ENCODE measurements at regions not wholly inside any gene's neighbourhood (a gene's known extent, or its start where the extent isn't known, plus 50 kb on each side); places are given as distances from the start of the nearest gene placed in this dataset.
A peak's percentile ranks its signal among the peaks of the same experiment; 100 is the strongest.
"Not testable (repeated sequence)": the region's sequence is repeated elsewhere in the genome, so short reads cannot be mapped to it uniquely, and the experiment has no call there.

DNA sequence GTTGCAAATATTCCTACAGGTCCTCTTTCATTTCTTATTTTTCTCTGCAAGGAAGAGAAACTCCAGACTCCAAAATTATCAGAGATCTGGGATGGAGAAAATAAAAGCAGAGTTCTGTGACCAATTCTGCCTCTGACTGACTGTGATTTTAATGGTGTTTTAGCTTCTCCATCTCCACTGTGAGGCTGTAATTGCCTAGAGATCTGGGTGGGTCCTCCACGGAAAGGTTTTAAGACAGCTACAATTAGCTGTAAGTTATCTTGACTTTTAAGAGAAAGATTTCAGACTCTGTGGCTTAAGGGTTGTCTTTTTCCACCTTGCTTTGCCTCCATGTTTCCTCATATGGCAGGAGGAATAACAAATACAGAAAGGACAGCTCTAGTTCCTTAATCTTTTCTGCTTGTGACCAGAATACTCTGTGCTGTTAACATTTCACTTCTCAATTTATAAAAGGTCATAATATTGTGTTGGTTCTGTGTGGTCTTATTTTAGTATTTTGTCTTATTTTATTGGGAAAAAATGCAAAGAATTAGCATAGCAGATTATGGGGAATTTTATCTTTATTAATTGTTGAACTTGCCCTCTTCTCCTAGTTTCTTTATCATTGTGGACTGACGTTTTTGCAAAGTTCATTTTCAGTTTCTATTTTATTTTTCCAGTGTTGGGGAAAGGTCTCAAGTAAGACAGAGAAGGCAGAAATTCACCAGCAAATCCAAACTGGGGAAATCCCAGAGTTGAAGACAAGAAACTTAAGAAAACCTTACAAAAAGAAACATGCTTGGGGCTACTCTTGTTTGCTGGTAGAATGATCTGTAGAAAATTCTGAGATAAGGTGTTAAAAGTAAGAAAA is 157.9 kb downstream of the RAP2B start:
- DNase-seq = no peak

DNA sequence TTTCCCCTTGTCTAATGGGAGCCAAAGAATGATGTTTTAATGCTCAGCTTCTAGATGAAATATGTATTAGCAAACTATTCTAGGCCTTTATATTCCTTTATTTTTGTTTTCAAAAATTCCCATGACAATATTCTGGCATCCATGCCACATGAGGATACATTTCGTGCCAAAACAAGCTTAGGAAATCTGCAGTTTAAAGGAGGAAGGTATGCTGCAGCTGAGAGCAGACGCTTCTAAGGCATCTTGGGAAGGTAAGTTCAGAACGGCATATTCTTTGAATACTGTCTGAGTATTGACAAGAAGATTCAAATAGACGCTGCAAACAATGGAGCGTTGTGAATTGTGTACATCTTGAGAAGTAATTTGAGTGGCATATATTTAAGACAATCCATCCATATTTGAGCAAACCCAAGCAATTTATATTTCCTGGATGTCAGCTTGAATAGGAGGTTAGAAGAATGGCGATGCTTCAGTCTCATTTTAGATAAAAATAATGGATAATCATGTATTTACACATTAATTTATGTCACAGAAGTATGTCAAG is 158.6 kb downstream of the RAP2B start:
- no peak for DNase-seq

DNA sequence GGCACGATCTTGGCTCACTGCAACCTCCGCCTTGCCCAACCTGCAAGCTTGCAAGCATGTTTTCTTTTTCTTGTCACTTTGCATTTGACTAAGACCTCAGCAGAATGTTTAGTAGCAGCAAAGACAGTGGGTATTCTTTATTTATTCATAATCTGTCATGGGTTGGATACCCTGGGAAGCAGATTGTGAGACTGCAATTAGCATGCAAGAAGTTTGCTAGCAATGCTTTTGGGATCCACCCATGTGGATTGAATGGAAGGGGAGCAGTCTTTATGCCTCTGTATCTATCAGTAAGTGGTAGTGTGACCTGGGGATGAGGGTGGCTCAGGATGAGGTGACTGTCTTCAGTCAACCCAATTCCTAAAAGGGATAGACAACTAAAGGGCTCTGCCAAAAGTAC is 166.7 kb downstream of the RAP2B start:
- DNase-seq = no peak

- peak; percentile 26 for DNase-seq
Measured at GRCh38 chr3:153330901-153331300, 168.9 kb downstream of the RAP2B start.

DNA sequence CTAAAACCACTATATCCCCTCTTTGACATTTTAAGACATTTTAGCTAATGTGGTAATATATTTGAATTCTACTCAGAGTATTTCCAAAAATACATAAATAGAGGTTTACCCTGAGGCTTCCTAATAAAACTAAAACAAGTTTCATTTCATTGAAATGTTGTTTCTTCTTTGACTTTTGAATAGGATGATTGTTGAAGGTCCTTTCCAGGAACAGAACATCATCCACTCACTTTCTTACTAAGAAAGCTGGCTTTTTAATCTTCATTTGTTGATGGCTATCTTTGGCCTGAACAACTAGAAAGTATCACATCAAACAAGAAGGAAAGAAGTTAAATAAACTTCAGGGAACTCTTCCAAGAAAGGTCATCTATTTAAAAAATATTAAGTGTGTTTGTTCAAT is 169.7 kb downstream of the RAP2B start:
- DNase-seq = no peak

DNA sequence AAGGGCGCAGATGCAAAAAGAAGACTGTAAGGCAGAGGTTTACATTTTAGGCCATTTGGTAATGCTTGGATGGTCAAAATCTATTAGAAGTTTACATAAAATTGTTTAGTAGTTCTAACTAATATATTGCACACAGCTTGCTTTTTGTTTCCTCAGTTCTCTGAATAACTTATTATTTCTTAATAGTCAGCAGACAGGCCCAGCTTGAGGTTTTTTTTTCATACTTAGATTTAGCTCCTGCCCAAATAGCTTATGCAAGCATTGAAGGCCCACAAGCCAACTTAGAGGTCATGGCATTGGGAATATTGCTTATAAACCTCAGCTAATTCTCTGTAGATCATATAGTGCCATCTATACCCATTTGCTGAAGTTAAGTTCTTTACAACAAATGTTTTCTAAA is 172.5 kb downstream of the RAP2B start:
- DNase-seq = no peak

GRCh38 chr3:153337369-153337768 is 175.3 kb downstream of the RAP2B start:
- DNase-seq = no peak

- peak; percentile 72 for DNase-seq
Measured at GRCh38 chr3:153338487-153338886, 176.5 kb downstream of the RAP2B start.

GRCh38 chr3:153339065-153339464 is 177.0 kb downstream of the RAP2B start:
- peak; percentile 2 for DNase-seq

GRCh38 chr3:153343988-153344782 is 182.2 kb downstream of the RAP2B start:
- no peak for DNase-seq

DNA sequence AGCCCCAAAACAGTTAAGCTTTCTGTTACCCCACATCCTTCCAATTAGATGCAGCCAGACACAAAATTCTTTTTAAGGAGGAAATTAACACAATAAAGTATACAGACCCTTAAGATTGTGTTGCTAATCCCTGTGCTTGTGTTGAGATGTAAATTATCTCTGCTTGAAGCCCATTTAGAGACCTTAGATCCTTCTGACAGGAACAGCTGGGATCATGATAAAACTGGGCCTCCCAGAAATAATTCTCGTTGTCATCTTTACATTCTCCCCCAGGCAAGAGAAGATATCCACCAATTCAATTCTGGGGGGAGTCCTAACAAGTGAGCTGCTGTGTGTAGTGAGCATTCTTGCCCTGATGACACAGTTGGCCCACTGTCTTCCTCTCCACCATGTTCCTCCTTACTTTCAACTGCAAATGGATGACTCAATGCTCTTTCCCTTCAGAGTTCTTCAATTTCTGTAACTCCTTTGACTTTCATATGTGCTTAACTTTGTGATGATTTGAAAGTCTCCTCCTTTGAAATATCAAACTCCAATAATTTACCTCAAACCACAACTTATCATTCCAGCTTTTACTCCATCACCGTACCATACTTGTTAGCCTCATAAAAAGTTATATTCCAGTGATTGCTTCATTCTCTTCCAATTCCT is 186.6 kb downstream of the RAP2B start:
- peak; percentile 58 for DNase-seq

- DNase-seq = no peak
Measured at GRCh38 chr3:153349108-153349499, 187.1 kb downstream of the RAP2B start.

DNA sequence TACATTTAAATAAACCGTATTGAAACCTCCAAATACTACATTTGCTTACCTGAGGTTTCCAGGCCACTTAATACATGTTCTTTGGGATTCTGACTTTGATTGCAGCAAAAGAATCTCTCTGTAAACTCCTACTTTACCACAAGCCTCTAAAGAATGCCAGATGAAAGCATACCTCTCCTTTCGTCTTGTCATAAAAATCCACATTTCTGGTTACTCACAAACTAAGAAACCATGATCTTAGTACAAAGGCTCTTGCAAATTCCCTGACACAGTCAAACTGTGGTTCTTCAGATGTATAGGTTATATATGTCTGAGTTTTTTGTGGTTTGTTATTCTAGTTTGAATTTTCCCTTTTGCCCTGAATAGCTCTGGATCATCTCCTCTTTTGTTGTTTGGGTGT is 188.4 kb downstream of the RAP2B start:
- peak; percentile 91 for DNase-seq

DNA sequence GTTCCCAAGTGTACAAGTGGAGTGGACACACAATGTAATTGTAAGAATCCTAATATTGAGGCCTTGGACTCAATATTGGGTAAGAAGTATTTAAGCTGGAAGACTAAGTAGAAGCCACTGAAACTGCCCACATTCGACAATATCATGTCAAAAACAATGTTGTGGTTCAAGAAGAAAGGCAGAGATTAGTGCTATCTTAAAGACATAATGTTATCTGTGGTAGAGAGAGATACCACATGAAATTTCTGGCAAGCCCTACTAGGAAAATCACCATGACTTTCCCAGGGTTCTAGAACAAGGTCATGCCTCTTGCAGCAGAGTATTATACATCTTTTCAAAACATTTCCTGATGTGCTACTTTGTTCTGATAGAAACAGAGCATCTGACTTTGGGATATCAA is 192.6 kb downstream of the RAP2B start:
- DNase-seq = no peak

- DNase-seq = no peak
Measured at GRCh38 chr3:153355559-153355958, 193.5 kb downstream of the RAP2B start.

DNA sequence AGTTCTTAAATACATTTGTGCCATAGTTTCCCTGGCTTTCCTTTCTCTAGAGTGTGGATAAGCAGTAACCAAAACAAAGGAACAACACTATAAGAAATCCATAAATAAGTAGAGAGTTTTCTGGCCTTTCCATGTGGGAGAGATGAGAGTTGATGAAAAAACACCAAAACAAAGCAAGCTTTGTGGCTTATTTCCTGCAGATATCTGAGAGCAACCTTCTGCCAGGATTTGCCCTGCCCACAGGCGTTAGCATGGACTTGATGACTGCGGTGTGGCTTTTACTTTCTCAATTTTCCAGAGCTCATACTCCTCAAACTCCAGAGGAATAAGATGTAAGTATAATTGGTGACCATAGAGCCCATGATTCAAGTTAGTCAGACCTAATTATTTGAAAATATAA is 194.9 kb downstream of the RAP2B start:
- DNase-seq = no peak

DNA sequence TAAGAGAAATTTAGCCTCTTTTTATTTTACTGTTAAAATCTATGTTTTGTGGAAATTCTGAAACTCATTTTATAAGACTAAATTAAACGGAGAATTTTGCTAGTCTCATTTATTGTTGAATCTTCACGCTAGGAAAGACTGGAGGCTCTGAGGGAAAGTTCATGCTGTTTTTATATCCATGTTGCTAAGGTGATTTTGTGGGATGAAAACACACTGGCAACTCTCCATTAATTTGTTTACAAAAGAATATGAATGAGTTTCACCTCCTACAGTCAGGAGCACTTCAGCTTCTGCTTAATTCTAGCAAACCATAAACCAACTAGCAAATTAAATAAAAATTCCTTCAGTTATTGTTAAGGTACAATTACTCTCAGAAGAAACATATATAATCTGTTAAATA is 195.4 kb downstream of the RAP2B start:
- no peak for DNase-seq

DNA sequence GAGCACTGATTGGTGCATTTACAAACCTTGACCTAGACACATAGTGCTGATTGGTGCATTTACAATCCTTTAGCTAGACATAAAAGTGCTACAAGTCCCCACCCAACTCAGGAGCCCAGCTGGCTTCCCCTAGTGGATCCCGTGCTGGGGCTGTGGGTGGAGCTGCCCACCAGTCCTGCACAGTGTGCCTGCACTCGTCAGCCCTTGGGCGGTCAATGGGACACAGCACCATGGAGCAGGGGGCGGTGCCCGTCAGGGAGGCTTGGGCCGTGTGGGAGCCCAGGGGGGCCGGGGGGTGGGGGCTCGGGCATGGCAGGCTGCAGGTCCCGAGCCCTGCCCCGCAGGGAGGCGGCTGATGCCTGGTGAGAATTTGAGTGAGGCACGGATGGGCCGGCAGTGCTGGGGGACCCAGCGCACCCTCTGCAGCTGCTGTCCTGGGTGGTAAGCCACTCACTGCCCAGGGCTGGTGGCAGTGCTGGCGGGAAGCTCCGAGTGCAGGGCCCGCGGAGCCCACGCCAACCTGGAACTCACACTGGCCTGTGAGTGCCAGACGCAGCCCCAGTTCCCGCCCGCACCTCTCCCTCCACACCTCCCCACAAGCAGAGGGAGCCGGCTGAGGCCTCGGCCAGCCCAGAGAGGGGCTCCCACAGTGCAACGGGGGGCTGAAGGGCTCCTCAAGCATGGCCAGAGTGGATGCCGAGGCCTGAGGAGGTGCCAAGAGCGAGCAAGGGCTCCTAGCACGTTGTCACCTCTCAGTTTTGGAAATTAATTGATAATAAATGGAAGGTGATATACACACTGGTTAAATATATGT is 207.7 kb downstream of the RAP2B start:
- DNase-seq = no peak

GRCh38 chr3:153370680-153371079 is 208.7 kb downstream of the RAP2B start:
- DNase-seq = no peak

- peak; percentile 63 for DNase-seq
Measured at GRCh38 chr3:153372326-153372725, 210.3 kb downstream of the RAP2B start.

DNA sequence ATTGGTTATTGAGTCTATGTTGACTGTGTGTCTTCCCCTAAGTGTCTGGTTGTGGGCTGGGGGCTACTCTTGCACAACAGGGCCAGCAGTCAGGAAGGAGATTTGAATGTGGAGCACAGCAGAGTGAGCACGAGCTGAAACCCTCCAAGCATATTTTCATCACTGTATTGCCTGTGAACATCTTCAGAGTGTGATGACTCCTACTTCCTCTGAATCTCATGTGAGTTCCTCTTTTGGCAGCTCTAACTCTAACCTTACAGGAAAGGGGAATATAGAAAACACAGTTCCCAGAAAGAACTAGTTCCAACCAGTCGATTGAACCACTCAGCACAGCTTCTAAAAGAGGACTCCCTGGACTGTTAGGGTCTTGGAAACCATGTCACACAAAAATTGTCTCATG is 211.6 kb downstream of the RAP2B start:
- DNase-seq = peak; percentile 15

- DNase-seq = not testable (repeated sequence)
Measured at GRCh38 chr3:153378366-153378765, 216.3 kb downstream of the RAP2B start.

DNA sequence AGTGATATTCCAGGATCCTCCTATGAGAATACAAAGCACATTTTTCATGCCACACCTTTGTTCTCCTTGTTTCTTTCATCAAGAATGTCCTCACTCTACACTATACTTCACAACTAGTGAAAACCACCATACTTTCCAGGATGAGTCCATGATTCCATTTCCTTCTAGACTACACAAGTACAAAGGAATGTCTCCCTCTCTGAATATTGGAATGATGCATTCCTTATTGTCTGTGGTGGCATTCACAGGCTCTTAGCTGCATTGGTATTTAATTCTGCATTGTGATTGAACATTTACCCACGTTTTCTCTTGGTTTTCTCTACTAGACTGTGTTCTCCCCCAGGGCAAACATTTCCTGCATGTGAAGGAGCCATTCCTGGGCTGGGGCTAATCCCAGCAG is 217.5 kb downstream of the RAP2B start:
- DNase-seq = peak; percentile 65
